ENCODE measurements at regions not wholly inside any gene's neighbourhood (a gene's known extent, or its start where the extent isn't known, plus 50 kb on each side); places are given as distances from the start of the nearest gene placed in this dataset.

- DNase-seq, result no peak
Observed at GRCh38 chr15:31513178-31513577, 186.5 kb downstream of the KLF13 start.

- DNase-seq, result no peak
Observed at GRCh38 chr15:31516440-31516839, 189.8 kb downstream of the KLF13 start.

GRCh38 chr15:31516874-31517273, 190.2 kb downstream of the KLF13 start:
- DNase-seq, result no peak

GRCh38 chr15:31517711-31518110, 191.1 kb downstream of the KLF13 start:
- no peak for DNase-seq

- DNase-seq, result no peak
Observed at GRCh38 chr15:31522028-31522427, 195.4 kb downstream of the KLF13 start.

GRCh38 chr15:31523027-31523654, 196.5 kb downstream of the KLF13 start:
- DNase-seq, result no peak

GRCh38 chr15:31523655-31524049, 197.0 kb downstream of the KLF13 start:
- DNase-seq, result no peak

- no peak for DNase-seq
Observed at GRCh38 chr15:31525185-31525695, 198.6 kb downstream of the KLF13 start.

GRCh38 chr15:31525988-31526665, 199.5 kb downstream of the KLF13 start:
- no peak for DNase-seq

GRCh38 chr15:31526916-31527690, 200.5 kb downstream of the KLF13 start:
- no peak for DNase-seq

- DNase-seq, result no peak
Observed at GRCh38 chr15:31528846-31529245, 202.2 kb downstream of the KLF13 start.

- no peak for DNase-seq
Observed at GRCh38 chr15:31537770-31538592, 211.3 kb downstream of the KLF13 start.

- DNase-seq, result no peak
Observed at GRCh38 chr15:31540633-31541032, 214.0 kb downstream of the KLF13 start.

- no peak for DNase-seq
Observed at GRCh38 chr15:31544361-31544760, 217.7 kb downstream of the KLF13 start.

GRCh38 chr15:31545257-31545656, 218.6 kb downstream of the KLF13 start:
- no peak for DNase-seq

- no peak for DNase-seq
Observed at GRCh38 chr15:31550211-31550977, 223.8 kb downstream of the KLF13 start.

- peak; percentile 55 for DNase-seq
Observed at GRCh38 chr15:31551323-31551722, 224.7 kb downstream of the KLF13 start.

- DNase-seq, result no peak
Observed at GRCh38 chr15:31552482-31553099, 226.0 kb downstream of the KLF13 start.

GRCh38 chr15:31554261-31554660, 227.6 kb downstream of the KLF13 start:
- no peak for DNase-seq

- no peak for DNase-seq
Observed at GRCh38 chr15:31555022-31555421, 228.4 kb downstream of the KLF13 start.

- no peak for DNase-seq
Observed at GRCh38 chr15:31556494-31557150, 230.0 kb downstream of the KLF13 start.
